ENCODE measurements at regions not wholly inside any gene's neighbourhood (a gene's known extent, or its start where the extent isn't known, plus 50 kb on each side); places are given as distances from the start of the nearest gene placed in this dataset.

GRCh38 chr5:68843624-68844364 lies 250.0 kb upstream of the SLC30A5 start:
- no peaks in the 10 kb centered on the region for H3K27me3 ChIP-seq
- H3K4me1 ChIP-seq (ENCODE audit: insufficient read depth) = peaks cover 1% of the 10 kb centered on the region
- no peak for TF ChIP-seq POLR2A (IDR thresholded peaks at IDR 0.05)
- TF ChIP-seq EP300 (IDR thresholded peaks at IDR 0.05) = peak; percentile 29
- 19 to 36% (median 25%) methylated on average over 3 of the region's 3 CpGs for WGBS, 3 donors
- H3K4me3 ChIP-seq = no peak overlapping the region
- intact Hi-C loops (cut with DNase I) = no loop called here
- no peaks in the 10 kb centered on the region for H3K9me3 ChIP-seq
- no peaks in the 10 kb centered on the region for H3K36me3 ChIP-seq
- no peak for DNase-seq
- H3K27ac ChIP-seq = no peak overlapping the region

- no peaks in the 10 kb centered on the region for H3K9me3 ChIP-seq
- H3K36me3 ChIP-seq = no peaks in the 10 kb centered on the region
- no peaks in the 10 kb centered on the region for H3K27me3 ChIP-seq
- DNase-seq = no peak
- no peak for TF ChIP-seq POLR2A (IDR thresholded peaks at IDR 0.05)
- no peak for TF ChIP-seq EP300 (IDR thresholded peaks at IDR 0.05)
- TF ChIP-seq CTCF (IDR thresholded peaks at IDR 0.05) = no peak
- H3K4me1 ChIP-seq (ENCODE audit: insufficient read depth) = no peaks in the 10 kb centered on the region
- no peak overlapping the region for H3K4me3 ChIP-seq
- no peak overlapping the region for H3K27ac ChIP-seq
- intact Hi-C loops (cut with DNase I) = no loop called here
Measured at GRCh38 chr5:68845131-68845530, 248.7 kb upstream of the SLC30A5 start.

GRCh38 chr5:68846828-68847227 lies 247.0 kb upstream of the SLC30A5 start:
- TF ChIP-seq POLR2A (IDR thresholded peaks at IDR 0.05) (no peak), EP300 (IDR thresholded peaks at IDR 0.05) (no peak), CTCF (IDR thresholded peaks at IDR 0.05) (no peak)
- H3K36me3 ChIP-seq = no peaks in the 10 kb centered on the region
- WGBS, 3 donors = 87 to 92% (median 90%) methylated on average over 3 of the region's 3 CpGs
- H3K27me3 ChIP-seq = no peaks in the 10 kb centered on the region
- H3K27ac ChIP-seq = no peak overlapping the region
- DNase-seq = no peak
- no peak overlapping the region for H3K4me3 ChIP-seq
- no peaks in the 10 kb centered on the region for H3K9me3 ChIP-seq
- intact Hi-C loops (cut with DNase I) = no loop called here
- no peaks in the 10 kb centered on the region for H3K4me1 ChIP-seq (ENCODE audit: insufficient read depth)

- no peak for DNase-seq
- Histone ChIP-seq H3K27ac (no peak overlapping the region), H3K36me3 (no peaks in the 10 kb centered on the region), H3K4me1 (ENCODE audit: insufficient read depth) (no peaks in the 10 kb centered on the region), H3K27me3 (no peaks in the 10 kb centered on the region), H3K9me3 (no peaks in the 10 kb centered on the region), H3K4me3 (no peak overlapping the region)
- 91 to 96% (median 93%) methylated on average over 3 of the region's 3 CpGs for WGBS, 3 donors
- intact Hi-C loops (cut with DNase I) = no loop called here
- TF ChIP-seq CTCF (IDR thresholded peaks at IDR 0.05) = no peak
- no peak for TF ChIP-seq POLR2A (IDR thresholded peaks at IDR 0.05)
- TF ChIP-seq EP300 (IDR thresholded peaks at IDR 0.05) = no peak
Measured at GRCh38 chr5:68848091-68848490, 245.7 kb upstream of the SLC30A5 start.

GRCh38 chr5:68849103-68849502 lies 244.7 kb upstream of the SLC30A5 start:
- H3K4me3 ChIP-seq = no peak overlapping the region
- DNase-seq = no peak
- intact Hi-C loops (cut with DNase I) = no loop called here
- H3K27ac ChIP-seq = no peak overlapping the region
- no peaks in the 10 kb centered on the region for H3K36me3 ChIP-seq
- H3K4me1 ChIP-seq (ENCODE audit: insufficient read depth) = no peaks in the 10 kb centered on the region
- TF ChIP-seq POLR2A (IDR thresholded peaks at IDR 0.05) (no peak), CTCF (IDR thresholded peaks at IDR 0.05) (no peak)
- H3K9me3 ChIP-seq = no peaks in the 10 kb centered on the region
- no peaks in the 10 kb centered on the region for H3K27me3 ChIP-seq

Data from ovary (tissue), 7 donors.